Left cardiac atrium (tissue), 4 donors: ENCODE measurements at regions not wholly inside any gene's neighbourhood (a gene's known extent, or its start where the extent isn't known, plus 50 kb on each side); places are given as distances from the start of the nearest gene placed in this dataset.
A peak's percentile ranks its signal among the peaks of the same experiment; 100 is the strongest.
"Not testable (repeated sequence)": the region's sequence is repeated elsewhere in the genome, so short reads cannot be mapped to it uniquely, and the experiment has no call there.

Experiments used
- ATAC-seq, 2 donors: fragments of 200-7000 bp; cut with Tn5 transposase; one replicate each; pipeline ENCODE4 v1.9.1; 2020; ENCODE audit warnings: mild to moderate bottlenecking in 2 of 2, moderate library complexity in 2 of 2
- DNase-seq: peaks from one replicate; pipeline ENCODE4 v3.0.0-alpha.2; 2020
- intact Hi-C, 2 donors: fragments of 100-400 bp; cut with DNase I; formaldehyde crosslinking; loops; one replicate each; pipeline versions ENCODE4 v1.14.1 to v1.15.1; 2022 to 2023
- donor health status: DM: no; HTN: yes; CAD: no.
- donor health status: DM: no; HTN: yes; CAD: no; lungs with severe emphysema.
- donor health status: DM: yes; HTN: yes; CAD: no.
- donor health status: Dilated cardiomyopathy.

- no peak for DNase-seq
- no peak for ATAC-seq
- intact Hi-C loops: no loop called here
Measured at GRCh38 chr12:88360343-88360742, 218.2 kb downstream of the TMTC3 start.

- DNase-seq (no peak), ATAC-seq (no peak)
- intact Hi-C loops: no loop called here
Measured at GRCh38 chr12:88361493-88361892, 218.8 kb downstream of the KITLG start.

GRCh38 chr12:88362439-88362838, 217.8 kb downstream of the KITLG start:
- no peak for DNase-seq
- ATAC-seq: peak in 1 of 2 donors; percentile 38
- intact Hi-C loops: no loop called here

GRCh38 chr12:88365403-88365802, 214.9 kb downstream of the KITLG start:
- no peak for ATAC-seq
- DNase-seq: no peak
- intact Hi-C loops: no loop called here

DNA sequence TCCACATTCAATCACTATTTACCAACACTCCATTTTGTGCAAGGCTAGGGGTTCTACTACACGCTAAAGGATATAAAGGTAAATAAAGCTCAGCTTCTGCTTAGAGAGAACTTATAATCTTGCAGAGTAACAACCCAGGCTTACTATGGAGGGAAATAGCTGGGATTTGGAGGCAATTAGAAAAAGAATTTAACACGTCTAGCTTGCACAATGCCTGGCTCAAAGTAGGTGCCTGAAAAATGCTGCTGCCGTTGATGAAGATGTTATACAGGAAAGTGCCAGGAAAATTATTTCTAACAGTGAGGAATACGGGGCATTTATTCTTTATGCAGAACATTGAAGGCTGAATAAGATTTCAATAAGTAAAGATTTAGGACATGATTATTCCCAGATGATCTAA, 214.2 kb downstream of the KITLG start:
- DNase-seq (no peak), ATAC-seq (no peak)
- intact Hi-C loops: no loop called here

- intact Hi-C loops: no loop called here
- ATAC-seq: no peak
Measured at GRCh38 chr12:88367231-88367630, 213.0 kb downstream of the KITLG start.

DNA sequence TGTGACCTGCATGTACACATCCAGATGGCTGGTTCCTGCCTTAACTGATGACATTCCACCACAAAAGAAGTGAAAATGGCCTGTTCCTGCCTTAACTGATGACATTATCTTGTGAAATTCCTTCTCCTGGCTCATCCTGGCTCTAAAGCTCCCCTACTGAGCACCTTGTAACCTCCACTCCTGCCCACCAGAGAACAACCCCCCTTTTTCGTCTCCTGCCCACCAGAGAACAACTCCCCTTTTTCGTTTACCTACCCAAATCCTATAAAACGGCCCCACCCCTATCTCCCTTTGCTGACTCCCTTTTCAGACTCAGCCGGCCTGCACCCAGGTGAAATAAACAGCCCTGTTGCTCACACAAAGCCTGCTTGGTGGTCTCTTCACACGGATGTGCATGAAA, 212.2 kb downstream of the KITLG start:
- DNase-seq, ATAC-seq, intact Hi-C loops: not testable (repeated sequence)

More at GRCh38 chr12:88367231-88367630, 213.0 kb downstream of the KITLG start:
- DNase-seq: no peak

DNA sequence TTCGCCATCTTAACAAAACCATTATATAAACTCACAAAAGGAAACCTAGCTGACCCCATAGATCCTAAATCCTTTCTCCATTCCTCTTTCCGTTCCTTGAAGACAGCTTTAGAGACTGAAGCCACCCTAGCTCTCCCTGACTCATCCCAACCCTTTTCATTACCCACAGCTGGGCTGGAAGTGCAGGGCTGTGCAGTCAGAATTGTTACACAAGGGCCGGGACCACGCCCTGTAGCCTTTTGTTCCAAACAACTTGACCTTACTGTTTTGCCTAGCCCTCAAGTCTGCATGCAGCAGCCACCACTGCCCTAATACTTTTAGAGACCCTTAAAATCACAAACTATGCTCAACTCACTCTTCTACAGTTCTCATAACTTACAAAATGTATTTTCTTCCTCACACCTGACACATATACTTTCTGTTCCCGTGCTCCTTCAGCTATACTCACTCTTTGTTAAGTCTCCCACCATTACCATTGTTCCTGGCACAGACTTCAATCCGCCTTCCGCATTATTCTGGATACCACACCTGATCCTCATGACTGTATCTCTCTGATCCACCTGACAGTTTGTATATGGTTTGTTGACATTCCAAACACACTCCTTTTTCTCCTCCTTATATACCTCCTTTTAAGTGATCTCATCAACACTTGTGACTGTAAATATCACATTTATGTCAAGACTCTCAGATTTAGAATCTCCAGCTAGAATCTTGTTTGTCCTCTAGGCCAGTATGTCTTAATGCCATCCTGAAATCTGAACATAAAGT, 208.7 kb downstream of the KITLG start:
- no peak for ATAC-seq
- no peak for DNase-seq
- intact Hi-C loops: no loop called here

GRCh38 chr12:88375306-88376305, 204.7 kb downstream of the KITLG start:
- no peak for ATAC-seq
- DNase-seq: no peak
- intact Hi-C loops: no loop called here

DNA sequence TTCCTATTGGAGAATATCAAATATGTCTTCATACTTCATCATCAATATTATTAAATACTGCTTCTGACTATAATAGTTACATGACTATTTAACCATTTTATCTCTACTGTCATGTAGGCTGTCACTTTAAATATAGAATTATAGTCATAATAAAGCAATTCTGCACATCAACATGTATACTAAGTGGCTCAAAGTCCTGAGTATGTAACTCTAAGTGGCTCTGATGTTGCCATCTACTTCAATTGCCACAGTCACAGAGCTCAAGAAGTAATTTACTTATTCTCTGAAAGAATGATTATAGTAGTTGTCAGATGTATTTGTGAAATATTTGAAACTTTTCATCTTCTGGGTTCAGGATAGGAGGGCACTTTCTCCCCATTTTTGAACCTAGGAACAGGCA, 202.3 kb downstream of the KITLG start:
- ATAC-seq (no peak), DNase-seq (no peak)
- intact Hi-C loops: no loop called here

DNA sequence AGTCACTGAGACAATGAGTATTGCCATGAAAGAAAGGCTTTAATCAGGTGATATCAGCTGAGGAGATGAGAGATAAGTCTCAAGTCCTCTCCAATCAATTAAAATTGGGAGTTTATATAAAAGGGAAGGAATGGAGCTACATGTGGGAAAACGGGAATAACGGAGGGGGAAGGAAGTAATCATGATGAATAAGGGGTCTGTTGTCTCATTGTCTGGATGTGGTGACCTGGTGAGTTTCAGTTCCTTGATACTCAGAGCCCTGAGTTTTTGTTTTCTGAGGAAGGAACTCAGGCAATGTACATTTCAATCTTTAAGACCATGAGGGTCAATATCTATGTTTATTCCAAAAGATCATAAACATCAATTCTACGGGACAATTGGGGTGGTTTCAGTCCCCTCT, 198.8 kb downstream of the KITLG start:
- ATAC-seq (no peak), DNase-seq (no peak)
- intact Hi-C loops: no loop called here

GRCh38 chr12:88383405-88383804, 196.9 kb downstream of the KITLG start:
- intact Hi-C loops: no loop called here
- ATAC-seq (no peak), DNase-seq (no peak)

- ATAC-seq (no peak), DNase-seq (no peak)
- intact Hi-C loops: no loop called here
Measured at GRCh38 chr12:88388566-88389540, 191.4 kb downstream of the KITLG start.

GRCh38 chr12:88390811-88391210, 189.5 kb downstream of the KITLG start:
- intact Hi-C loops: no loop called here

GRCh38 chr12:88391556-88391955, 188.7 kb downstream of the KITLG start:
- ATAC-seq: peak in 1 of 2 donors; percentile 44

More at GRCh38 chr12:88390811-88391210, 189.5 kb downstream of the KITLG start:
- no peak for ATAC-seq
- DNase-seq: no peak

DNA sequence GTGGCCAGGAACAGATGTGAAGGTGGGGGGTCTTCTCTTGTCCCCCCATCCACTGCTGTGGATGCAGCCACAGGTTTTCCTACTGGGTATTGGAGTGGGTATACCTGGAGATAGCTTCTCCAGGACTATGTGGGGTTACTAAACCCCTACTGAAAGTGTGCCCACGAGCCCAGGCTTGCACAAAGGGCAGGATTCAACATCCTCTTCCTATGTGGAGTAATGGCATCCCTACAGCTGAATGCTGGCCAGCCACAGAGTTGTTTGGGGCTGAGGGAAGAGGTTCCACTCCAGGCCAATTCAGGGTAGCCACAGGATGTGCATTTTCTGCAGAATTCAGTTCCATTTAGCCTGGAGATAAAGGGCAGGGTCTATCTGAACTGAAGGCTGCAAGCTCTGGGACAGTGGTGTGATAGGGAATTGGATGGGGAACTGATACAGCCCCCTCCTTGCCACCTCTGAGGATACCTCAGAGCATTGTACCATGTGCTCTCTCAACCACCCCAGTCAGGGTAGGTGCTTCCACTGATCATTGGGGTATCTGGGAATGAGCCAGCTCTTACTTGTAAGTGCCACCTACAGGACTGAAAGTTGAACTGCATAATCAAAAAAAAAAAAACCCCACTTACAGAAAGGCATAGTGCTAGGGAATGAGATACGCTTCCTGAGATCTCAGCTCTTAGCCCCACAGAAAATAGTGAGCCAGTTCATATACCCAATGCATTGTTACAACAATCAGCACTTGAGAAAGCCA, 187.1 kb downstream of the KITLG start:
- DNase-seq (no peak), ATAC-seq (no peak)
- intact Hi-C loops: no loop called here

More at GRCh38 chr12:88391556-88391955, 188.7 kb downstream of the KITLG start:
- no peak for DNase-seq
- intact Hi-C loops: no loop called here

GRCh38 chr12:88398031-88398430, 182.2 kb downstream of the KITLG start:
- DNase-seq (no peak), ATAC-seq (no peak)
- intact Hi-C loops: no loop called here

GRCh38 chr12:88399811-88400210, 180.5 kb downstream of the KITLG start:
- DNase-seq: no peak
- intact Hi-C loops: no loop called here
- no peak for ATAC-seq
